ENCODE measurements at regions not wholly inside any gene's neighbourhood (a gene's known extent, or its start where the extent isn't known, plus 50 kb on each side); places are given as distances from the start of the nearest gene placed in this dataset.

DNA sequence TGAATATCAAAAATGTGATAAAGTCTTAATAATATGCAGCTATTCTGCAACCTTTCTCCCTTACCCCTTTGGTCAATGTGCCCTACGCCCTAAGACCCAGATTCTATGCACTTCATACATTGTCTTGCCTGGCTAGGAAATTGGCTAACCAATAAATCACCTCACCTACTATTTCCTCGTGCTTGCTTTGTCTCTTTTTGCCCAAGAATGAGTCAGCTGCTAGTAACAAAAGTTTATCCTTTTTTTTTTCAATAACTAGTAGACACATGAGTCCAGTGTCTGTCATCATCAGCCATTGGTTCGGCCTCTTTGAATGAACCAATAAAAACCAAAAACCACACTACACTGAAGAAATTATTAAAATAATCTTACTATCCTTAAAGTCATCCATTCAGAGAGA, 387.1 kb downstream of the PPP3CA start:
- no peak overlapping the region for H3K27ac ChIP-seq
- TF ChIP-seq CTCF (IDR thresholded peaks at IDR 0.05) (no peak), POLR2A (IDR thresholded peaks at IDR 0.05) (no peak)
- 88 to 91% methylated on average over 3 of the region's 3 CpGs for WGBS, 2 donors
- no peaks in the 10 kb centered on the region for H3K4me1 ChIP-seq
- H3K9me3 ChIP-seq, result no peaks in the 10 kb centered on the region
- DNase-seq, result no peak
- H3K36me3 ChIP-seq, result no peaks in the 10 kb centered on the region
- no peak overlapping the region for H3K4me3 ChIP-seq (replicated peaks in 1 of 3)
- intact Hi-C loops (cut with DNase I), result no loop called here
- no peaks in the 10 kb centered on the region for H3K27me3 ChIP-seq

- DNase-seq, result no peak
- intact Hi-C loops (cut with DNase I), result no loop called here
- H3K27me3 ChIP-seq, result no peaks in the 10 kb centered on the region
- no peak for TF ChIP-seq CTCF (IDR thresholded peaks at IDR 0.05)
- TF ChIP-seq POLR2A (IDR thresholded peaks at IDR 0.05), result no peak
- H3K4me3 ChIP-seq (replicated peaks in 1 of 3), result no peak overlapping the region
- H3K36me3 ChIP-seq, result no peaks in the 10 kb centered on the region
- no peaks in the 10 kb centered on the region for H3K9me3 ChIP-seq
- H3K27ac ChIP-seq, result no peak overlapping the region
- no peaks in the 10 kb centered on the region for H3K4me1 ChIP-seq
- 80 to 83% methylated on average over 2 of the region's 2 CpGs for WGBS, 2 donors
Observed at GRCh38 chr4:100954046-100954445, 393.3 kb downstream of the PPP3CA start.

DNA sequence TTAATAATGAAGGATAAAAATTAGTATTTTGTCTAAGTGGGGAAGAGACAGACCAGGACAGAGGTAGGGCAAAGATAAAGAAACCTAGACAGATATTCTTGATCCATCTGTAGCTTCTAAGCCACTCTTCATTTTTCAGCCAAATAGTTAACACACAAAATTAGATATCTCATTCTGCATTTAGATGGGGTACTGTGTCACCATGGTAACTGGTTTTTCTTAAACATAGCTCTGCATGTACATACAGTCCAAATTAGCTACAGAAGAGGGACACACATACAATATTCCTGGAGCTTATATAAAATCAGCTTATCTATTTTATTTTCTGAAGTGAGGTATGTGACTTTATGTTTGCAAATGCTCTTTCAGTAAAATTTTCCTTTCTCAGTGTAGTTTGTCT, 393.7 kb downstream of the PPP3CA start:
- Histone ChIP-seq H3K9me3 (no peaks in the 10 kb centered on the region), H3K27ac (no peak overlapping the region), H3K36me3 (no peaks in the 10 kb centered on the region), H3K4me3 (replicated peaks in 1 of 3) (no peak overlapping the region), H3K4me1 (no peaks in the 10 kb centered on the region), H3K27me3 (no peaks in the 10 kb centered on the region)
- DNase-seq, result no peak
- intact Hi-C loops (cut with DNase I), result no loop called here
- TF ChIP-seq CTCF (IDR thresholded peaks at IDR 0.05) (no peak), POLR2A (IDR thresholded peaks at IDR 0.05) (no peak)

GRCh38 chr4:100952590-100952989, 394.7 kb downstream of the PPP3CA start:
- Histone ChIP-seq H3K27ac (no peak overlapping the region), H3K4me1 (no peaks in the 10 kb centered on the region), H3K9me3 (no peaks in the 10 kb centered on the region), H3K4me3 (replicated peaks in 1 of 3) (no peak overlapping the region), H3K27me3 (no peaks in the 10 kb centered on the region), H3K36me3 (no peaks in the 10 kb centered on the region)
- DNase-seq, result no peak
- TF ChIP-seq CTCF (IDR thresholded peaks at IDR 0.05) (no peak), POLR2A (IDR thresholded peaks at IDR 0.05) (no peak)
- WGBS, 2 donors, result 83 to 95% methylated on average over 4 of the region's 4 CpGs
- intact Hi-C loops (cut with DNase I), result no loop called here

DNA sequence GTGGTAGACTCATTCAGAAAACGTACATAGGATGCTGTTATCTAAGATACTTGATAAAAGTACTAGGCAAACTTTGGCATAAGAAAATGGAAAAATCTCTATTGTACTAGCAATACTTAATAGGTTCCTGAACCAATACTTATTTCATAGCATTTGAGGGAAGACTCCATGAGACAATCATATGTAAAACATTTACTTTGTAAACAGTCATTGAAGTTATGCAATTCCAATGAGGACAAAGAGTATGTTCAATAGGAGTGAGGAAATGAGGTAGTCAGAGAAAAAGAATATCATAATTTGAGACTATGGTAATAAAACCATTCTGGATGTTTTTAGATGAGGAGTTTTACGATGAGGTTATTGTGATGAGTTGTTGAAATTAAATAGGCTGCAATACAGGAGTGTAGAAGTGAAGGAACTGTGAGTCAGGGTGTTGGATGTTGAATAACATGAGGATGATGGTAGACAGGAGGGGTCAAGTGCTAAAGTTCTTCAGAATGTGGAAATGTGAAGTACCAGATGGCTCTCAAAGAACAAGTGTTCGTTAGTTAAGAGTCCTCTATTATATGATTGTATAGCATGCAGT, 397.9 kb downstream of the PPP3CA start:
- H3K36me3 ChIP-seq, result no peaks in the 10 kb centered on the region
- H3K9me3 ChIP-seq, result no peaks in the 10 kb centered on the region
- TF ChIP-seq POLR2A (IDR thresholded peaks at IDR 0.05) (no peak), CTCF (IDR thresholded peaks at IDR 0.05) (no peak)
- intact Hi-C loops (cut with DNase I), result no loop called here
- no peaks in the 10 kb centered on the region for H3K27me3 ChIP-seq
- no peak for DNase-seq
- 75 to 77% methylated on average over 3 of the region's 3 CpGs for WGBS, 2 donors
- no peak overlapping the region for H3K27ac ChIP-seq
- H3K4me1 ChIP-seq, result peaks cover 0 to 8% of the 10 kb centered on the region in 2 donors
- H3K4me3 ChIP-seq (replicated peaks in 1 of 3), result no peak overlapping the region

All from thyroid gland (tissue), 4 donors.